ENCODE measurements at regions not wholly inside any gene's neighbourhood (a gene's known extent, or its start where the extent isn't known, plus 50 kb on each side); places are given as distances from the start of the nearest gene placed in this dataset.
A peak's percentile ranks its signal among the peaks of the same experiment; 100 is the strongest.

DNA sequence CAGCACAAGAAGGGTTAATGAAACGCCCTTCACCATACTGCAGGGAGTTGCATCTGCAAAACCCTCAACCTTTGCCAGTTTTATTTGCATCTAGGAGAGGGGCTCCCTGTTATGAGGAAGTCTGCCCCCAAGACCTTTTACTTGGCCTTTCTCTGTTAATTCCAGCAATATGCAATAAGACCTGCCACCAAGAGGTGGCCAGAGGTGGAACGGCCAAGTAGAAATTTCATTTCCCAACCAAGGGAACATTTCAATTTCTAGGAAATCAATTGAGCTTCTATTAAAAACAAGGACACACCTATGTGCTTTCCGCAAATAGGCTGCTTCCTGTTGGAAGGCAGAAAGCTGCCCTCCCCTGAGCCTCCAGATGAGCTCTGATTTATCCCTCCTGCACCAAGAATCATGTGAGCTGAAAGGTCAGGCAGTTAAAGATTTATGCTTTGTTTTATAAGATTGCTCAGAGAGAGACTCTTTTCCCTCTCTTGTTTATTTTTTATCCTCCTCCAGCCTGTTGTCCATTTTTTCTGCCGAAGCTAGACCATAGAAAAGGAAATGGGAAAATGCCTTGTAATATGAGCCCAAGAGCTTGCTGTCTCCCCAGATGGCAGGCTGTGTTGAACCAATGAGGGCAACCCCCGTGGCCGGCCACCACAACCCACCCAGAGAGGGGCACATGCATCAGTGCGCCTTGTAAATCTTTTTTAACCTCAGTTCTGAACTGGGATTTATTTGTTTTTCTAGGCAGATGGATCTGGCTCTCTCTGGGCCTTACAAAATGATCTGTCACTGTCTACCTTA, 572.8 kb downstream of the TLE1 start:
- no peak for DNase-seq (ENCODE audit: low spot score)

DNA sequence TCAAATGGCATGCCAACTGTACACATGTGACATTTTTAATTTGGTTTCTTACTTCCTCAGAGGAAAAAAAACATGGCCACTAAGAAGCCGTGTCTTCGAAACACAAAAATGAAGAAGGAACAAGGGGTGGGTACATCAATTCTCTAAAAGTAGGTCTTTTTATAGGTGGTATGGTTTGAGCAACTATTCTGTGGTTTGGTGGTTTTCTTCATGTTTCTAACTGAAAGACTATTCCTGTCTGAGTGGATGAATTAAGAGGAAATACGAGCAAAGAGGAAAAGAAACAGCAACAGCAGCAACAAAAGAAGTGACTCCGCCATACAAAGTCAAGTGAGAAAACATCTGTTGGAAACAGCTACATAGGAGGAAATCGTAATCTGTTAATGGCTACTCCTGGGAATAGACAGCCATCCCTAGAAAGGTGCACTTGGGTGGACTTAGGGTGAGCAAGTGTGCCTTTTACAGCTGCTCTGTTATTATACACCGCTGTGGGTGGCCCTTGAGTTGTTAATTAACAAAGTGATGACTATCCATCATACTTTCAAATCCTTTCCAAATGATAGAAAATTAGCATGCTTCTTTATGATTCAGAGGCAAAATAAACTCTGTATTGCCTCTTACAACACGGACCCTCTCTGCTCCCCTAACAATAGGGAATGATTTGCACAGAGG, 575.8 kb downstream of the TLE1 start:
- DNase-seq (ENCODE audit: low spot score), result peak; percentile 43

DNA sequence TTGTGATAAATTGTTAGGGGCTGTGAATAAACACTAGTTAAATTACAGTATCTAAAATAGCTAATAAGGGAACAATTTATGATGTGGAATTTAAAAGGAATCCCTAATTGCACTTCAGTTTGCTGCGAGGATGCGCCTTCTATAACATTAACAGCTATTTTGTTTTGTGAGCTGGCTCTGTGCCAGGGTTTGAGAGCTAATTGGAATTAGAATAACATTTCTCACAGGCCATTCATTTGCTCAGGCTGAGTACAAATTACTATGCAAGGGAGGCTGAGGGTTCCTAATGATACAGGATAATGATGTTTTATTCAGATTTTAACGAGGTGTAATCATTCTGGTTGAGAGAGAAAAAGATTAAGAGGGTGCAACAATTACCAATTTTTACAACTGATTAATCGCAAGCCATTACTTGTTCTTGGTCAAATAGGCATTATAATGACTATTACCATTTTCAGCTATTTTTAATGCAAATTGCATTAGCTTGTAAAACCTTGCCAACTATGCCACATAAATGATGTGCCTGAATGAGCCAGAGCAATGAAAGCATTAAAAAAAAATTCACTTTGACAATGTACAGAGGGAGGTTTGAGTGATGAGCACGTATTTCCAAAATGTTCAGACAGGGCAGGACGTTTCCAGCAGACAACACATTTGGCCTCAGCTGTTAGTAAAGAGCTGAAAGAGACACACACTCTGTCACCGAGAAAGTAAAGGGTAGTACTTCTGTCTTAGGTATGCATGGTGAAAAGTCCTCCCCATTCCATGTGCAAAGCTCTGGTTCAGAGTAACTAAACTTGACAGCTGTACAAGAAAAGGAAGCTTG, 576.5 kb downstream of the TLE1 start:
- DNase-seq (ENCODE audit: low spot score), result no peak

DNA sequence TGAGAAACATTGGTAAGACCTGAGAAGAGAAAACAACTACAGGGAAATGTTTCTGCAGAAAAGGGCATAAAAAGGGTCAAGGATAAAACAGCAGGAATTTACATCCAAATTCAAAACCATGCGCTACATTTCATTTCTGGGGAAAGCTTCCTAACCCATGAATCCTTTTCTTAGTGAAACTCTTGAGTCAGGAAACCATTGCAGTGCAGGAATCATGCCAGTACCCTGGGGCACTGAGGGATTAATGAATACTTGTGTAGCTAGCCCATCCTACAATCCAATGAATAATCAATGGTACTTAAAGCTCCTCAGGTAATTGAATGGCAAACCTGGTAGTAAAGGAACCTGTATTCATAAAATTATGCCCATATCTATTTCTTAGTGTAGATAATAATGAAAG, 580.5 kb downstream of the TLE1 start:
- DNase-seq (ENCODE audit: low spot score), result no peak

DNA sequence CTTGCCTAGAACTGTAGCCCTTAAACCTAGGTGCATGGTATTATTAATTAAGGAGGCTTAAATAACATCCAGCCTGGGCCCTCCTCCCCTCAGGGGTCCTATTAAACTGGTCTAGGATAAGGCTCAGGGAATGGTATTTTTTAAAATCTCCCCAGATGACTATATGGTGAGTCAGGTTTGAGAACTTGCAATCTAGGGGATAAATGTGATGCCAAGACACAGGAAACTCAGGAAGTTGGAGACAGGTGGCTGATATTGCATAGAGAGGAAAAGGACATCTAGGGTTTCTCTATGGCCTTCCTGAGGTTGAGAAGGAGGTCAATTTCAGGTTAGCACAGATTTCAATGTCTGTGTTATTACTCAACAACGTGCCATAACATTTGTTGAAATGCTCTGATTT, 581.0 kb downstream of the TLE1 start:
- DNase-seq (ENCODE audit: low spot score), result no peak

DNA sequence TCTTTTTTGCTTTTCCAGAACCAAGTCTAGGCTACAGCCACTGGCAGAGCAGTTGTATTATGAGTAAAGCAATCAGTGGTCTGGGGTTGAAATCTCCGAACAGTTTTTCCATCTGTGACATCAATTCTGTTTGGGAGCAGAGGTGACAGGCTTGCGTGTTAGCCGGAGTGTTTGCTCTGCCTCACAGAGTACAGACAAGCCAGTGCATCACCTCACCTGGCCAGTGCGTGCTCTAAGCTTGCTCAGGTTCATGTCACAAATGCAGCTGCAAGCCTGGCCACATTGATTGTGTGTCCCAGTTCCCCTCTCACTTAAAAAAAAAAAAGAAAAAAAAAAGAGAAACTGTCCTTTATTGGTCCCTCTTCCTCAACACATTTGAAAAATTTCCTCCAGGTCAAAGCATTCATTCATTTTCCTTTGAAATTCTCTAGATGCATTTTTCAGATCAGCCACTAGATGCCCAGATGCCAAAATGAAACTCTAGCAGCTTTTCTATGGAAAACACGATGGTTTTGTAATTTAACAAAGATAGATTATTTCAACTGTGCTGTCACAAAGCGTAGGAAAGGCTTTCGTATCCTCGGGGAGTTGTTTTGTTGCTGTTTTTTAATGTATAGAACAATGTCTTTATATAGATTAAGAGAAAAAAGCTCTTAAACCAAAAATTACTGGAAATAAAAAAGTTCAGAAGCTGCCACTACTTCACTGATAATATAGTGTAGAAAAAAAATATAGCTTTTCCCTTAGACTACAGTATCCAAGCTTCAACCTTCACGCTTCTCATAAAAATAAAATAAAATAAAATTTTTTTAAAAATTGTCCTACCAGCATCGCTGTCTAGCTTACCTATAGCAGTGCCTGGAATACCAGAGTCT, 585.5 kb downstream of the TLE1 start:
- no peak for DNase-seq (ENCODE audit: low spot score)

DNA sequence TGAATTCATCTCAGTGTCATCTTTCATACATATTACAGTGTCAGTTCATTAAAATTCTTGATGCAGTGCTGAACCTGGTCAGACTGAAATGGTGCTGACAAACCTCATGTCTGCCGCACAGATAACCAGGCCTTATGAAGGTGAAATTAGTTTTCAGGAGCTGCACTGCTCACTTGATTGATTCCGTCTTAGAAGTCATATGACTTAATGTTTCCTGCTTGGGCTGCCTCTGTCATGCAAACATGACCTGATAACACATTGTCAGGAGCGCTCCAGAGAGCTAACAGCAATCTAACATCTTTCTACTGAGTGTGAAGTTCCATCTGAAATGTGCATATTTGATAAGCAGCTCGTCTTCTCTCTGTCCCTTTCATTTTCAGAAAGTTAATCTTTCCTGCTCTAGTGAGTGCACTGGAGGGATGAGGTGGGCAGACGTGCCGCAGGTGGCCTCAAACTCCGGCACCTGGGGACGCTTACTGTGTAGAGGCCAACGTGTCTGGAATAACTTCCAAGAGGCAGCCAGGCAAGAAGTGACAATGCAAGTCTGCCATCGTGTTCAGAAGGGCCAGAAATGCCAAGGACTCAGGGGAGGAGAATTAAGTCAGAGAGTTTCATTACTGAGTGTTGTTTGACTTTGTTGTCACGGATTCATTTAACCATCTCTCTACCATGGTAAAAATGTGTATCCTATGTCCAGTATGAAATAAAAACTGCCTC, 592.1 kb downstream of the TLE1 start:
- DNase-seq (ENCODE audit: low spot score), result no peak

DNA sequence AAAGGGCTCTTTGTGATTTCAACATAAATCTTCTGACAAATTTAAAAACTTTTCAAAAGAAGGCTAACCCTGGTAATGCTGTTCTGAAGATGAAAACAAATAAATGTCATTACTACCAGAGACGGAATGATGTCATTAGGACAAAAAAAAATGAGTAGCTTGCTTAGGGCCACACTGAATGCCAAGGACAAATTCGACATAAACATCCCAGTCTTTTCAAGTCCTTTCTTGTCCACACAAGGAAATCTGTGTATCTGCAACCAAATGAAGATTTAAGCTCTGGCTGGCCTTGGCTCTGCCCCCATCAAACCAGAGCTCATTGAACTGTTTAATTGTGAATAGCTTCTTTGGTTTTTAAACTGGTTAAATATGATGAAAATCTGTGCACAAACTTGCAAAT, 592.7 kb downstream of the TLE1 start:
- no peak for DNase-seq (ENCODE audit: low spot score)

DNA sequence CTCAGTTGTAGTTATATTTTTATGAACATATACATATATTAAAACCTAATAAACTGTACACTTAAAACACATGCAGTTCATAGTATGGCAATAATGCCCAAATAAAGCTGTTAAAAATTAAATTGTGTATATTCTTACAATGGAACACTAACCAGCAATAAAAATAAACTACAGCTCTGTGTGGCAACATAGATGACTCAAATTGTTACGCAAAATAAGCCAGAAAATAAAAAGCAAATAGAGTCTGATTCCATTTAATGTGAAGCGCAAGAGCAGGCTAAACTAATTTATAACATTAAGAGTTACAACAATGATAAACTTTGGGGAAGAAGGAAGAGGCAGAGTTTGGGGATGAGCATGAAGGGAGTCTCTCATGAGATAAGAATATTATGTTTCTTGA, 597.3 kb downstream of the TLE1 start:
- no peak for DNase-seq (ENCODE audit: low spot score)

DNA sequence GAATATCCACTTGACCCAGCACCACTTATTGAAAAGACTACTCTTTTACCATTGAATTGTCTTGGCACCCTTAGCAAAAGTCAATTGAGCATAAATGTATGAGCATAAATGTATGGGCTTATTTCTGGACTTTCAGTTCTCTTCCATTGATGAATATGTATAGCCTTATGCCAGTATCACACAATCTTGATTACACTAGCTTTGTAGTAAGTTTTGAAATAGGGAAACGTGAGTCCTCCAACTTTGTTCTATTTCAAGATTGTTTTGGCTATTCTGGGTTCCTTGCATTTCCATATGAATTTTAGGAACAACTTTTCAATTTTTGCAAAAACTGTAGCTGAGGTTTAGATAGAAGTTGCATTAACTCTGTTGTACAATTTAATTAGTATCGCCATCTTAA, 601.0 kb downstream of the TLE1 start:
- DNase-seq (ENCODE audit: low spot score), result no peak

DNA sequence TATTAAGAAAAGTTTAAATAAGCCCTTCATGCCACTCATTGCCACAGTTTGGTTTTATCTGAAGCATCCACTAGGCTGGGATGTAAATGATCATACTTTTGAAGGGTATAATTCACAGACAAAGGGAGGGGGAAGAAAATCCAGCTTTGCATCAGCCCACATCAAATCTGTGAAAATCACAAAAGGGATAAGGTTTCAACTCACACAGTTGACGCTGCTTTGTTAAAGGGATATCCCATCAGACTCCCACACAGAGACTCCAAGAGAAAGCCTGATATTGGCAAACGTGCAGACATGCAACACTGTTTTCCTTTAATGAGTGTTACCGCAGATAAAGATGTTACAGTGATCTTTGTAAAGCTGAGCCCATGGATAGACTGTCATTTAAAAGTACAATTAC, 602.9 kb downstream of the TLE1 start:
- no peak for DNase-seq (ENCODE audit: low spot score)

DNA sequence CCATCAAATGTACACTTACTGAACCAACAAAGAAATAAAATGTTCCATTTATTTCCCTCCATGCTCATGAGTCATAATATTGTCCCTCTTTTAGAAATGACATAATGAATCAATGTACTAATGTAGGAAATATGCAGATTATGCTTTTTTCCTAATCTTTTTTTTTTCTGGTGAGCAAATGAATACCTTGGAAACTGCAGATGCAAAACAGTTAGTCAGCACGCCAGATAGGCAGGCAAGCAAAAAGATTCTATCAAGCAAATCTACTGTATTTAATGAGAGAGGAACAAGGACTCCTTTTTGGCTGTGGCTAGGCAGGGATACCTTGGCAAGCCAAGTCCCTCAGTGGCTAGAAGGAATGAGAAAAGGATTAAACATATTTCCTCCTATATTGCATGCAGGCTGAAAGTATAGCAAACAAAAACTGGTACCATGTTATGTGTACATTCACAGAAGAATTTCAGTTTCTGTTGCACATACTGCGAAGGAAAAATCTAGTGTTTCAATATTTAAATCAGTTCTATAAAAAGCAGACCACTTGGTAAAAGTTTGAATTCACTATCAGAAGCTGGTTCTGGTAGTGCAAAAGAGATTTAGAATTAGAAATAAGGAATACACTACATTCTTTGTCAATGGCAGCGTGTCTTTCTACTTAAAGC, 605.4 kb downstream of the TLE1 start:
- DNase-seq (ENCODE audit: low spot score), result no peak

DNA sequence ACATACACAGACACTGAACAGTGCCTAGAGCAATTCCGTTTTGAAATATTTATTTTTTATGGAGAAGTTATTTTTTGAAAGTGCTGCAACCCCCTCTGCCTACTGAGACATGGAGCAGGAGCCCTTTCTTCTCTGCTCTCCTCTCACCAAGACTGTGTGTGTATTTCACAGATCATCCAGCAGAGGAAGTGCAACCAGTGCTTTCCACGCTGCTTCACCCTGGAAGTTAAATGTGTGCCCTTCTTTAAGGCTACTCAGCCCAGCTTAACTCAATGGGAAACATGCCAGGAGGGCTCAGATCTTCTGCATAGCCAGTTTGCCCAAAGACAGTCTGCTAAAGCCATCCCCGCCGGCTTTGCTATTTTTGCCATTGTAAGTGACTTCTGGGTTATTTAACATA, 606.3 kb downstream of the TLE1 start:
- no peak for DNase-seq (ENCODE audit: low spot score)

DNA sequence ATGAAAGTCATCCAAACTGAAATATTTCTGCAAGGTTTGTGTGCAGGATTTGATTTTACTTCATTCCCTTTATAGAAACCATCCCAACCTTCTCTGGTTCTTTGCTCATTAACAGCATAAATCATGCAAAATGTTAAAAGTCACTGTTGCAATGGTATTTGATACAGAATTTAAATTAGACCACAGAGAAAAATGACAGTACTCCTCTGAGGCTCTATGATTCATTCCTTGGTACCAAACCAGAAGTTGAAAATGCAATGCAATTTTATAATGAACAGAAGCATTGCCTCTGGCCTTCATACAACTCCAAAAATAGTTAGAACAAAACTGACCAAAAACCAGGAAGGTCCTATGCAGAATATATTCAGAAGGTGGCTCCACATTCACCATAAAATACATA, 607.1 kb downstream of the TLE1 start:
- no peak for DNase-seq (ENCODE audit: low spot score)

DNA sequence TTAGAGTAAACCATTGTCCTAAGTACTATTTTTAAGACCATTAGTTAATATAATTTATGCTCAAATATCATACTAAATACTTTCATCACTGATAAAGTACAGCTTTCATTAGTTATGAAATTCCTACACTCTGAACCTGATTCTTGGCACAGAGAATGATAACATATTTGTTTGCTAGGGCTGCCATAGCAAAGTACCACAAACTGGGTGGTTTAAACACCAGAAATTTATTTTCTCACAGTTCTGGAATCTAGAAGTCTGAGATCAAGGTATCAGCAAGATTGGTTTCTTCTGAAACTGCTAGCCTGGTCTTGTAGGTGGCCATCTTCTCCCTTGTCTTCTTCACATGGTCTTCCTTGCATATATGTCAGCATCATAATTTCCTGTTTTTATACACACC, 608.4 kb downstream of the TLE1 start:
- no peak for DNase-seq (ENCODE audit: low spot score)

DNA sequence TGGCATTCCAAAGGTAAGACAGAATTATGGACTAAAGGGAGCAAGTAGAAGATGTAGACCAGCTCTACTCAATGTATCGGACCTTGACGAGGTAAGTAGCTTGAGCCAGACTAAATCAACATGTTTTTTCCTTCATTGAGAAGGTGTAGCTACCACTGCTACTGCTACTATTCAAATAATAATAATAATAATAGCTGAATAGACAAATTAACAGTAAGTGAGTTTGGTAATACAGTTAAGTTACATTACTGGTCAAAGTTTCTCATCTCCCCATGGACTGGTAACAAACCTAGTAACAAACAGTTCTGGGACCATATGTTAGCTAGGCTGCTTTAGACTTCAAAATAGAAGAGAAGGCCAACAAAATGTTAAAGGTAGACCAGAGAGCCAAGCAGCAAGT, 609.2 kb downstream of the TLE1 start:
- no peak for DNase-seq (ENCODE audit: low spot score)

DNA sequence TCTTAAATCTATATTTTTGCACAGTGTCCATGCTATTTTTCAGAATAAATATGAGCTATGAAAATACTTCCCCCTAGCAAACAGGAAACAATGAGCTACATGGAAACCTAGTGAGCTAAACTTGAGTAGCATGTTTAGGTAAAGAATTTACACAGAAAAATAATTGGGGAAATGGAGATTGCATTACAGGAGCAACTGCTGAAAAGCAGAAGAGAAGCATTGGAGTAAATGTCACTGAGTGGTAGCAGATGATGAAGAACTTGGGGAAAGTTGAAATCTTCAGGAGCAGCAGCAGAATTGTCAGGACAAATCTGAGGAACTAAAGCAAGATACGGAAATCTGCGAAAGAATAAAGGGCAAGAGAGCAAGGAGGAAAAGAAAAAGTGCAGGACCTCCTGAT, 610.3 kb downstream of the TLE1 start:
- no peak for DNase-seq (ENCODE audit: low spot score)

DNA sequence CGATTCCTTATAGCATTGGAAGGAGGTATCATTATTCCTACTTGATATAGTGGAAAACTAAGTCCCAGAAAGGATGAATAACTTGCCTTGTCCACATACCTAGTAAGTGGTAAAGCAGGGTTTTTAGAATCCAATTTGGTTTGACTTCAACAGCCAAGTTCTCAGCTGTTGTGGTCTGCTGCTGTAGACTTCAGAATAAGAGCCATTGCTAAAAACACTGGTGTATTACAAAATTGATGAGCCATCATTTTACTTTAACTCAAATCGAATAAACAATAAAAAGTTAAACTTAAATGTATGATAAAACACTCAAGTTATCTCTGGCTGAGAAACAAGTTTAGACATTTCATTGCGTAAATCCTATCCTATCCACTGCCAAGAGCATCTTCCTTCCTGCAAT, 610.8 kb downstream of the TLE1 start:
- no peak for DNase-seq (ENCODE audit: low spot score)

DNA sequence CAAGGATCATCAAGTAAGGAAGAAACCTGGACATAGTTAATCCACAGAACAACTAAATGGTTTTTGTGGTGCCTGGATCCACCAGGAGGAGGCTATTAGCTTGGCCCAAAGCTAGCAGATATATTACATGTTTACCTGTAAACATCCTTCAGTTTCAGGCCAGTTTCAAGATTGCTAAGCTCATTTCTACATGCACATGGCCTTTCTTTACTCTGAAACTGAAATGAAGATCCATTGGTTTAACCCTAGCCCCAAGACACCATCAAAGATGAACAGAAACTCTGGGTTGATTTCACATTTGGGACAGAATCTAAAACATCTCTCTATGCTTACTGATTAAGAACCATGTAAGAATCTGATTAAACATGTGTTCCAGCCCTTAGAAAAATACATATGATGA, 611.8 kb downstream of the TLE1 start:
- DNase-seq (ENCODE audit: low spot score), result no peak

DNA sequence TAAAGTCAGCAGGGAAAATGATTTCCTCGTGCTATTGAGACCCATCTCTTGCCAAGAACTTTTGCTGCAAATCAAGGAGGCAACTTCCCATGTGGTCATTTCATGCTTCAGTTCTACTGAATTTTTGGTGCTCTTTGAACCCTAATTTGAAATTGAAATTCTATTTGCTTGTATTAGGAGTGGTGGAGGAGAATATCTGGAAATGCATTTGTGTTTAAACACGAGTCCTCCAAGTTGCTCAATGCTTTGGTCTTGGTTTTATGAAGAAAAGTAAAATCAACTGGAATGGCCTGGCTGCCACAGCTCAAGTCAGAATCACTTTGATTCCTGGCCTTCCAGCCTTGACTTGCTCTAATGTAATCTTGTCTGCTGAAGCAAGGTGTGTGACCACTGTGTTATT, 613.2 kb downstream of the TLE1 start:
- no peak for DNase-seq (ENCODE audit: low spot score)

DNA sequence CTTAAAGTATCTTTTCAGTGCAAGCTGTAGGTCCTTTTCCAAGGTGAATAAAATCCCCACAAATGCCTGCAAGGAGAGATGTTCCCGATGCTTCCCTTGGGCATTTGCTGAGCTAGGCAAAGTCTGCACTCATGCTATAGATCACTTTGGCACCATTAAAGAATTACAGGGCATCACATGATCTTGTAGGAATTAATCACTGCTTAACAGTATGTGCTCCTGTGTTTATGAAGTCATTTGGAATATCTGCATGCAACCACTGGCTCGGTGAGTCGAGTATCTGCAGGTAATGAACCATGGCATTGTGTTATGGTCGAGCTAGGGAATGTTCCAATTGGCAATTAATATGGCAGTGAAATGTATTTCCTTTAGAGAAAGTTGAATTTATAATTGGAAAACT, 615.1 kb downstream of the TLE1 start:
- no peak for DNase-seq (ENCODE audit: low spot score)
